ENCODE measurements at regions not wholly inside any gene's neighbourhood (a gene's known extent, or its start where the extent isn't known, plus 50 kb on each side); places are given as distances from the start of the nearest gene placed in this dataset.

- TF ChIP-seq CREB1 (IDR thresholded peaks at IDR 0.05; ENCODE audit: low read depth): no peak
- no peak for TF ChIP-seq RAD21 (IDR thresholded peaks at IDR 0.05; ENCODE audit: low read depth)
- no peak for TF ChIP-seq TAF1 (IDR thresholded peaks at IDR 0.05; ENCODE audit: low read depth)
- no peak for TF ChIP-seq CEBPB (IDR thresholded peaks at IDR 0.05)
- no peak for TF ChIP-seq FOXM1 (IDR thresholded peaks at IDR 0.05; ENCODE audit: borderline replicate concordance, low read depth)
- no peak for TF ChIP-seq REST (IDR thresholded peaks at IDR 0.05; ENCODE audit: low read depth)
- TF ChIP-seq YY1 (IDR thresholded peaks at IDR 0.05; ENCODE audit: low read depth): no peak
- no peak for TF ChIP-seq EP300 (IDR thresholded peaks at IDR 0.05; ENCODE audit: borderline replicate concordance)
- no peak for TF ChIP-seq MAX (IDR thresholded peaks at IDR 0.05)
- no peak for TF ChIP-seq USF1 (IDR thresholded peaks at IDR 0.05)
- TF ChIP-seq TEAD4 (IDR thresholded peaks at IDR 0.05): no peak
- no peak for TF ChIP-seq NFIC (IDR thresholded peaks at IDR 0.05)
- no peak for TF ChIP-seq TCF12 (IDR thresholded peaks at IDR 0.05; ENCODE audit: low read depth)
These were observed 186.8 kb downstream of the ETV1 start for GRCh38 chr7:13802651-13803050.
